ENCODE measurements at regions not wholly inside any gene's neighbourhood (a gene's known extent, or its start where the extent isn't known, plus 50 kb on each side); places are given as distances from the start of the nearest gene placed in this dataset.

GRCh38 chr10:35827783-35828182, 185.7 kb upstream of the FZD8 start:
- Histone ChIP-seq H3K27me3 (ENCODE audit: insufficient read depth, low read depth) (no peaks in the 10 kb centered on the region), H3K27ac (no peak overlapping the region), H3K4me2 (no peak overlapping the region), H3K79me2 (ENCODE audit: low read depth) (no peaks in the 10 kb centered on the region), H2AFZ (no peak overlapping the region), H3K36me3 (ENCODE audit: low read depth) (no peaks in the 10 kb centered on the region), H3K4me1 (replicated peaks; ENCODE audit: insufficient read depth) (no peaks in the 10 kb centered on the region), H3K4me3 (no peak overlapping the region), H3K9me2 (ENCODE audit: insufficient read depth) (no peaks in the 10 kb centered on the region), H4K20me1 (ENCODE audit: insufficient read depth) (no peaks in the 10 kb centered on the region), H3F3A (ENCODE audit: insufficient read depth, low read depth) (no peaks in the 10 kb centered on the region), H3K9me3 (ENCODE audit: insufficient read depth, low read depth) (no peaks in the 10 kb centered on the region)
- DNase-seq = no peak
- ChIA-PET POLR2A (ENCODE audit: unreplicated experiment) (no interaction called here), CTCF (no interaction called here)
- intact Hi-C loops (cut with micrococcal nuclease; ENCODE audit: unreplicated experiment) = no loop called here
- TF ChIP-seq EZH2 (IDR thresholded peaks at IDR 0.05; ENCODE audit: low read depth) = no peak
- no peak for TF ChIP-seq CTCF (conservative IDR thresholded peaks at IDR 0.05)
- BruUV-seq (replicated peaks) = no TSS peak

- no TSS peak for BruUV-seq (replicated peaks)
- no peak for TF ChIP-seq EZH2 (IDR thresholded peaks at IDR 0.05; ENCODE audit: low read depth)
- ChIA-PET POLR2A (ENCODE audit: unreplicated experiment) (no interaction called here), CTCF (no interaction called here)
- H2AFZ ChIP-seq = no peak overlapping the region
- H3K4me3 ChIP-seq = no peak overlapping the region
- H3K27me3 ChIP-seq (ENCODE audit: insufficient read depth, low read depth) = no peaks in the 10 kb centered on the region
- H3F3A ChIP-seq (ENCODE audit: insufficient read depth, low read depth) = no peaks in the 10 kb centered on the region
- no peak overlapping the region for H3K27ac ChIP-seq
- H3K4me1 ChIP-seq (replicated peaks; ENCODE audit: insufficient read depth) = no peaks in the 10 kb centered on the region
- no peak for DNase-seq
- no peaks in the 10 kb centered on the region for H4K20me1 ChIP-seq (ENCODE audit: insufficient read depth)
- no peaks in the 10 kb centered on the region for H3K9me3 ChIP-seq (ENCODE audit: insufficient read depth, low read depth)
- H3K4me2 ChIP-seq = no peak overlapping the region
- no peaks in the 10 kb centered on the region for H3K36me3 ChIP-seq (ENCODE audit: low read depth)
- no peaks in the 10 kb centered on the region for H3K79me2 ChIP-seq (ENCODE audit: low read depth)
- intact Hi-C loops (cut with micrococcal nuclease; ENCODE audit: unreplicated experiment) = no loop called here
- no peaks in the 10 kb centered on the region for H3K9me2 ChIP-seq (ENCODE audit: insufficient read depth)
Measured at GRCh38 chr10:35824704-35825103, 182.6 kb upstream of the FZD8 start.

- Histone ChIP-seq H3K79me2 (ENCODE audit: low read depth) (no peaks in the 10 kb centered on the region), H3K27me3 (ENCODE audit: insufficient read depth, low read depth) (no peaks in the 10 kb centered on the region), H3F3A (ENCODE audit: insufficient read depth, low read depth) (no peaks in the 10 kb centered on the region), H3K4me3 (no peak overlapping the region), H3K9me2 (ENCODE audit: insufficient read depth) (no peaks in the 10 kb centered on the region), H3K27ac (no peak overlapping the region), H3K36me3 (ENCODE audit: low read depth) (no peaks in the 10 kb centered on the region), H3K4me1 (replicated peaks; ENCODE audit: insufficient read depth) (no peaks in the 10 kb centered on the region), H3K4me2 (no peak overlapping the region), H2AFZ (no peak overlapping the region), H3K9me3 (ENCODE audit: insufficient read depth, low read depth) (no peaks in the 10 kb centered on the region), H4K20me1 (ENCODE audit: insufficient read depth) (no peaks in the 10 kb centered on the region)
- ChIA-PET POLR2A (ENCODE audit: unreplicated experiment) (no interaction called here), CTCF (no interaction called here)
- no peak for TF ChIP-seq EZH2 (IDR thresholded peaks at IDR 0.05; ENCODE audit: low read depth)
- no peak for TF ChIP-seq CTCF (conservative IDR thresholded peaks at IDR 0.05)
- BruUV-seq (replicated peaks) = no TSS peak
- intact Hi-C loops (cut with micrococcal nuclease; ENCODE audit: unreplicated experiment) = no loop called here
- no peak for DNase-seq
Measured at GRCh38 chr10:35822316-35822715, 180.2 kb upstream of the FZD8 start.

GRCh38 chr10:35821339-35821911, 179.3 kb upstream of the FZD8 start:
- no peaks in the 10 kb centered on the region for H3K27me3 ChIP-seq (ENCODE audit: insufficient read depth, low read depth)
- no peak overlapping the region for H3K4me3 ChIP-seq
- no peak overlapping the region for H3K27ac ChIP-seq
- no TSS peak for BruUV-seq (replicated peaks)
- TF ChIP-seq CTCF (conservative IDR thresholded peaks at IDR 0.05) = no peak
- H3K4me1 ChIP-seq (replicated peaks; ENCODE audit: insufficient read depth) = no peaks in the 10 kb centered on the region
- H2AFZ ChIP-seq = no peak overlapping the region
- H3K79me2 ChIP-seq (ENCODE audit: low read depth) = no peaks in the 10 kb centered on the region
- ChIA-PET POLR2A (ENCODE audit: unreplicated experiment) (no interaction called here), CTCF (no interaction called here)
- H4K20me1 ChIP-seq (ENCODE audit: insufficient read depth) = no peaks in the 10 kb centered on the region
- no peaks in the 10 kb centered on the region for H3K36me3 ChIP-seq (ENCODE audit: low read depth)
- H3K9me3 ChIP-seq (ENCODE audit: insufficient read depth, low read depth) = no peaks in the 10 kb centered on the region
- H3K4me2 ChIP-seq = no peak overlapping the region
- no peaks in the 10 kb centered on the region for H3K9me2 ChIP-seq (ENCODE audit: insufficient read depth)
- H3F3A ChIP-seq (ENCODE audit: insufficient read depth, low read depth) = no peaks in the 10 kb centered on the region
- no peak for DNase-seq
- intact Hi-C loops (cut with micrococcal nuclease; ENCODE audit: unreplicated experiment) = no loop called here
